ENCODE measurements at regions not wholly inside any gene's neighbourhood (a gene's known extent, or its start where the extent isn't known, plus 50 kb on each side); places are given as distances from the start of the nearest gene placed in this dataset.

DNA sequence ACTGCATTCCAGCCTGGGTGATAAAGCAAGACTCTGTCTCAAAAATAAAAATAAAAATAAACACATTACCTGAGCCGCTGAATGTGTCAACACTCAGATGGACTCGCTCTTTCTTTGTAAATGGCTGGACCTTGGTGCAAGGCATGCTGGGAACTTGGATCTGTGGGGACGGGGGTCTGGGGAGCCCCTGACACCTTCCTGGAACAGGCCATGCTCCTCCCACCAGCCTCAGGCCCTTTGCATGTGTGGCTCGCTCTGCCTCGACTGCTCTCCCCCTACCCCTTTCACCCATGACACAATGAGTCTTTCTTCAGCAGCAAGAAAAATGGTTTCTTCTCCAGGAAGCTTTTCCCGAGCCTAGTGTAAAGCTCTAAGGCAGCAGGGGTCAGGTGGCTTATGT is 94.0 kb upstream of the CDH5 start:
- TF ChIP-seq CTCF (IDR thresholded peaks at IDR 0.05; ENCODE audit: low read depth, low read length, poor library complexity, severe bottlenecking) = no peak
- TF ChIP-seq EZH2phosphoT487 (IDR thresholded peaks at IDR 0.05; ENCODE audit: borderline replicate concordance, low read length) = no peak

All from DOHH2 (cell line).